WTC11 (cell line): ENCODE measurements at regions not wholly inside any gene's neighbourhood (a gene's known extent, or its start where the extent isn't known, plus 50 kb on each side); places are given as distances from the start of the nearest gene placed in this dataset.
A peak's percentile ranks its signal among the peaks of the same experiment; 100 is the strongest.

Experiments used
- ATAC-seq: fragments of 200-7000 bp; cut with Tn5 transposase; 2 replicates; pipeline ENCODE4 v1.10.0; 2021; ENCODE audit warnings: mild to moderate bottlenecking, moderate library complexity
- CTCF ChIA-PET: fragments of 300-600 bp; sonication (Branson Sonifier 250); formaldehyde crosslinking; loops from one replicate; lab custom pipeline; 2021; ENCODE audit warnings: antibody characterized with exemption; lab: Charles Lee
- POLR2A ChIA-PET: fragments of 350-600 bp; sonication (Branson Sonifier 250); formaldehyde crosslinking; loops from one replicate; lab custom pipeline; 2021; ENCODE audit warnings: antibody characterized with exemption; lab: Charles Lee
- DNase-seq: peaks from one replicate; pipeline ENCODE4 v3.0.0; 2021; ENCODE audit warnings: low spot score
- H3K27ac Mint-ChIP-seq: 2 replicates; pipeline ENCODE4 v1.8.0; 2021; ENCODE audit warnings: mixed read lengths
- H3K27me3 Mint-ChIP-seq: 2 replicates; pipeline ENCODE4 v1.8.0; 2021; ENCODE audit warnings: low read depth, mild to moderate bottlenecking, moderate library complexity, mixed read lengths
- H3K36me3 Mint-ChIP-seq: 2 replicates; pipeline ENCODE4 v1.8.0; 2021; ENCODE audit warnings: mixed read lengths
- H3K4me1 Mint-ChIP-seq: 2 replicates; pipeline ENCODE4 v1.8.0; 2022; ENCODE audit warnings: mixed read lengths
- H3K4me3 Mint-ChIP-seq: 2 replicates; pipeline ENCODE4 v1.8.0; 2021; ENCODE audit warnings: mild to moderate bottlenecking, moderate library complexity, mixed read lengths
- H3K9me3 Mint-ChIP-seq: 2 replicates; pipeline ENCODE4 v1.8.0; 2021; ENCODE audit warnings: mixed read lengths
- E2F5 ChIP-seq: sonication (generic); formaldehyde crosslinking; IDR thresholded peaks from 2 replicates; pipeline ENCODE4 v1.8.1; 2022; ENCODE audit warnings: mild to moderate bottlenecking, moderate library complexity, missing genetic modification reagents
- FOXJ3 ChIP-seq: sonication (generic); formaldehyde crosslinking; IDR thresholded peaks from 2 replicates; pipeline ENCODE4 v1.9.0; 2021; ENCODE audit warnings: missing genetic modification reagents, mild to moderate bottlenecking, borderline replicate concordance
- NR3C1 ChIP-seq: sonication (generic); formaldehyde crosslinking; conservative IDR thresholded peaks from 2 replicates; pipeline ENCODE4 v1.8.1; 2023; ENCODE audit warnings: low read depth, mild to moderate bottlenecking, missing genetic modification reagents
- PREB ChIP-seq: sonication (generic); formaldehyde crosslinking; IDR thresholded peaks from 2 replicates; pipeline ENCODE4 v1.8.1; 2022; ENCODE audit warnings: mild to moderate bottlenecking, missing genetic modification reagents, moderate library complexity, borderline replicate concordance
- TEAD1 ChIP-seq: sonication (generic); formaldehyde crosslinking; IDR thresholded peaks from 2 replicates; pipeline ENCODE4 v1.8.0; 2022; ENCODE audit warnings: mild to moderate bottlenecking, missing genetic modification reagents
- USF1 ChIP-seq: sonication (generic); formaldehyde crosslinking; IDR thresholded peaks from 2 replicates; pipeline ENCODE4 v1.8.0; 2022; ENCODE audit warnings: mild to moderate bottlenecking, missing genetic modification reagents
- ZNF121 ChIP-seq: sonication (generic); formaldehyde crosslinking; IDR thresholded peaks from 2 replicates; pipeline ENCODE4 v1.8.0; 2023; ENCODE audit warnings: missing genetic modification reagents
- ZNF396 ChIP-seq: fragments of 250-450 bp; sonication (Bioruptor Pico); IDR thresholded peaks from 2 replicates; pipeline ENCODE4 v1.8.0; 2021; ENCODE audit warnings: mild to moderate bottlenecking, moderate library complexity, borderline replicate concordance
- ZNF423 ChIP-seq: fragments of 250-450 bp; sonication (Bioruptor Pico); IDR thresholded peaks from 2 replicates; pipeline ENCODE4 v2.1.2; 2022; ENCODE audit warnings: mild to moderate bottlenecking, moderate library complexity
- ZNF512 ChIP-seq: sonication (generic); formaldehyde crosslinking; IDR thresholded peaks from 2 replicates; pipeline ENCODE4 v1.8.1; 2022; ENCODE audit warnings: missing genetic modification reagents, borderline replicate concordance
- TF ChIP-seq, protein P1 (sequence below): sonication (generic); formaldehyde crosslinking; IDR thresholded peaks from 2 replicates; pipeline ENCODE4 v1.8.1; 2023; ENCODE audit warnings: mild to moderate bottlenecking, missing genetic modification reagents, moderate library complexity
- TF ChIP-seq, protein P2 (sequence below): sonication (generic); formaldehyde crosslinking; IDR thresholded peaks from 2 replicates; pipeline ENCODE4 v1.8.1; 2023; ENCODE audit warnings: mild to moderate bottlenecking, missing genetic modification reagents, moderate library complexity
- TF ChIP-seq, protein P3 (sequence below): sonication (generic); formaldehyde crosslinking; IDR thresholded peaks from 2 replicates; pipeline ENCODE4 v1.8.1; 2023; ENCODE audit warnings: mild to moderate bottlenecking, moderate library complexity, missing genetic modification reagents
- TF ChIP-seq, protein P4 (sequence below): fragments of 250-450 bp; sonication (Bioruptor Pico); IDR thresholded peaks from 2 replicates; pipeline ENCODE4 v1.9.0; 2021; ENCODE audit warnings: mild to moderate bottlenecking
- TF ChIP-seq, protein P5 (sequence below): fragments of 250-450 bp; sonication (Bioruptor Pico); IDR thresholded peaks from 2 replicates; pipeline ENCODE4 v1.9.0; 2021; ENCODE audit warnings: mild to moderate bottlenecking, borderline replicate concordance

- no peaks in the 10 kb centered on the region for H3K36me3 Mint-ChIP-seq
- TF ChIP-seq, protein P1, sequence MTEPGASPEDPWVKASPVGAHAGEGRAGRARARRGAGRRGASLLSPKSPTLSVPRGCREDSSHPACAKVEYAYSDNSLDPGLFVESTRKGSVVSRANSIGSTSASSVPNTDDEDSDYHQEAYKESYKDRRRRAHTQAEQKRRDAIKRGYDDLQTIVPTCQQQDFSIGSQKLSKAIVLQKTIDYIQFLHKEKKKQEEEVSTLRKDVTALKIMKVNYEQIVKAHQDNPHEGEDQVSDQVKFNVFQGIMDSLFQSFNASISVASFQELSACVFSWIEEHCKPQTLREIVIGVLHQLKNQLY (CRISPR knock-in tag), result no peak
- TF ChIP-seq TEAD1 (CRISPR knock-in tag) (no peak), PREB (CRISPR knock-in tag) (no peak), USF1 (CRISPR knock-in tag) (peak; percentile 47; the same call in 1 of the 2 replicates)
- TF ChIP-seq, protein P2, sequence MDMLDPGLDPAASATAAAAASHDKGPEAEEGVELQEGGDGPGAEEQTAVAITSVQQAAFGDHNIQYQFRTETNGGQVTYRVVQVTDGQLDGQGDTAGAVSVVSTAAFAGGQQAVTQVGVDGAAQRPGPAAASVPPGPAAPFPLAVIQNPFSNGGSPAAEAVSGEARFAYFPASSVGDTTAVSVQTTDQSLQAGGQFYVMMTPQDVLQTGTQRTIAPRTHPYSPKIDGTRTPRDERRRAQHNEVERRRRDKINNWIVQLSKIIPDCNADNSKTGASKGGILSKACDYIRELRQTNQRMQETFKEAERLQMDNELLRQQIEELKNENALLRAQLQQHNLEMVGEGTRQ (CRISPR knock-in tag), result peak; percentile 79
- TF ChIP-seq, all 79 proteins: peak for 2
- POLR2A ChIA-PET, result no interaction called here
- Mint-ChIP-seq H3K4me3 (no peak overlapping the region), H3K27ac (no peak overlapping the region; the same call in 1 of the 2 replicates), H3K4me1 (peaks cover 37% of the 10 kb centered on the region), H3K27me3 (no peaks in the 10 kb centered on the region; the same call in 1 of the 2 replicates), H3K9me3 (no peaks in the 10 kb centered on the region)
- no peak for DNase-seq
- peak; percentile 50 for ATAC-seq
- CTCF ChIA-PET, result interaction anchor here (0.5 to 1.5 kb wide), 5 partner anchors 20 to 124 kb away, joined by 3 to 13 read pairs (median 3); no protein-coding TSS in a partner anchor
These were observed 58.5 kb upstream of the TMEM18 start for GRCh38 chr2:735670-736218.

- peak overlapping the region; percentile 13; the same call in 1 of the 2 replicates for H3K27ac Mint-ChIP-seq
- CTCF ChIA-PET, result interaction anchor here (0.6 to 1.6 kb wide), 2 partner anchors 19 to 200 kb away, joined by 3 to 7 read pairs; no protein-coding TSS in a partner anchor
- no peak for TF ChIP-seq ZNF396 (CRISPR knock-in tag)
- no peak for TF ChIP-seq FOXJ3 (CRISPR knock-in tag)
- TF ChIP-seq ZNF121 (CRISPR knock-in tag), result no peak
- TF ChIP-seq, protein P3, sequence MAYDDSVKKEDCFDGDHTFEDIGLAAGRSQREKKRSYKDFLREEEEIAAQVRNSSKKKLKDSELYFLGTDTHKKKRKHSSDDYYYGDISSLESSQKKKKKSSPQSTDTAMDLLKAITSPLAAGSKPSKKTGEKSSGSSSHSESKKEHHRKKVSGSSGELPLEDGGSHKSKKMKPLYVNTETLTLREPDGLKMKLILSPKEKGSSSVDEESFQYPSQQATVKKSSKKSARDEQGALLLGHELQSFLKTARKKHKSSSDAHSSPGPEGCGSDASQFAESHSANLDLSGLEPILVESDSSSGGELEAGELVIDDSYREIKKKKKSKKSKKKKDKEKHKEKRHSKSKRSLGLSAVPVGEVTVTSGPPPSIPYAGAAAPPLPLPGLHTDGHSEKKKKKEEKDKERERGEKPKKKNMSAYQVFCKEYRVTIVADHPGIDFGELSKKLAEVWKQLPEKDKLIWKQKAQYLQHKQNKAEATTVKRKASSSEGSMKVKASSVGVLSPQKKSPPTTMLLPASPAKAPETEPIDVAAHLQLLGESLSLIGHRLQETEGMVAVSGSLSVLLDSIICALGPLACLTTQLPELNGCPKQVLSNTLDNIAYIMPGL, result no peak
- TF ChIP-seq ZNF512, result no peak
- no peak for TF ChIP-seq E2F5 (CRISPR knock-in tag)
- no peak for TF ChIP-seq NR3C1 (CRISPR knock-in tag)
- TF ChIP-seq, protein P4, sequence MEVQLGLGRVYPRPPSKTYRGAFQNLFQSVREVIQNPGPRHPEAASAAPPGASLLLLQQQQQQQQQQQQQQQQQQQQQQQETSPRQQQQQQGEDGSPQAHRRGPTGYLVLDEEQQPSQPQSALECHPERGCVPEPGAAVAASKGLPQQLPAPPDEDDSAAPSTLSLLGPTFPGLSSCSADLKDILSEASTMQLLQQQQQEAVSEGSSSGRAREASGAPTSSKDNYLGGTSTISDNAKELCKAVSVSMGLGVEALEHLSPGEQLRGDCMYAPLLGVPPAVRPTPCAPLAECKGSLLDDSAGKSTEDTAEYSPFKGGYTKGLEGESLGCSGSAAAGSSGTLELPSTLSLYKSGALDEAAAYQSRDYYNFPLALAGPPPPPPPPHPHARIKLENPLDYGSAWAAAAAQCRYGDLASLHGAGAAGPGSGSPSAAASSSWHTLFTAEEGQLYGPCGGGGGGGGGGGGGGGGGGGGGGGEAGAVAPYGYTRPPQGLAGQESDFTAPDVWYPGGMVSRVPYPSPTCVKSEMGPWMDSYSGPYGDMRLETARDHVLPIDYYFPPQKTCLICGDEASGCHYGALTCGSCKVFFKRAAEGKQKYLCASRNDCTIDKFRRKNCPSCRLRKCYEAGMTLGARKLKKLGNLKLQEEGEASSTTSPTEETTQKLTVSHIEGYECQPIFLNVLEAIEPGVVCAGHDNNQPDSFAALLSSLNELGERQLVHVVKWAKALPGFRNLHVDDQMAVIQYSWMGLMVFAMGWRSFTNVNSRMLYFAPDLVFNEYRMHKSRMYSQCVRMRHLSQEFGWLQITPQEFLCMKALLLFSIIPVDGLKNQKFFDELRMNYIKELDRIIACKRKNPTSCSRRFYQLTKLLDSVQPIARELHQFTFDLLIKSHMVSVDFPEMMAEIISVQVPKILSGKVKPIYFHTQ, result no peak
- TF ChIP-seq PREB (CRISPR knock-in tag), result no peak
- TF ChIP-seq, protein P5, sequence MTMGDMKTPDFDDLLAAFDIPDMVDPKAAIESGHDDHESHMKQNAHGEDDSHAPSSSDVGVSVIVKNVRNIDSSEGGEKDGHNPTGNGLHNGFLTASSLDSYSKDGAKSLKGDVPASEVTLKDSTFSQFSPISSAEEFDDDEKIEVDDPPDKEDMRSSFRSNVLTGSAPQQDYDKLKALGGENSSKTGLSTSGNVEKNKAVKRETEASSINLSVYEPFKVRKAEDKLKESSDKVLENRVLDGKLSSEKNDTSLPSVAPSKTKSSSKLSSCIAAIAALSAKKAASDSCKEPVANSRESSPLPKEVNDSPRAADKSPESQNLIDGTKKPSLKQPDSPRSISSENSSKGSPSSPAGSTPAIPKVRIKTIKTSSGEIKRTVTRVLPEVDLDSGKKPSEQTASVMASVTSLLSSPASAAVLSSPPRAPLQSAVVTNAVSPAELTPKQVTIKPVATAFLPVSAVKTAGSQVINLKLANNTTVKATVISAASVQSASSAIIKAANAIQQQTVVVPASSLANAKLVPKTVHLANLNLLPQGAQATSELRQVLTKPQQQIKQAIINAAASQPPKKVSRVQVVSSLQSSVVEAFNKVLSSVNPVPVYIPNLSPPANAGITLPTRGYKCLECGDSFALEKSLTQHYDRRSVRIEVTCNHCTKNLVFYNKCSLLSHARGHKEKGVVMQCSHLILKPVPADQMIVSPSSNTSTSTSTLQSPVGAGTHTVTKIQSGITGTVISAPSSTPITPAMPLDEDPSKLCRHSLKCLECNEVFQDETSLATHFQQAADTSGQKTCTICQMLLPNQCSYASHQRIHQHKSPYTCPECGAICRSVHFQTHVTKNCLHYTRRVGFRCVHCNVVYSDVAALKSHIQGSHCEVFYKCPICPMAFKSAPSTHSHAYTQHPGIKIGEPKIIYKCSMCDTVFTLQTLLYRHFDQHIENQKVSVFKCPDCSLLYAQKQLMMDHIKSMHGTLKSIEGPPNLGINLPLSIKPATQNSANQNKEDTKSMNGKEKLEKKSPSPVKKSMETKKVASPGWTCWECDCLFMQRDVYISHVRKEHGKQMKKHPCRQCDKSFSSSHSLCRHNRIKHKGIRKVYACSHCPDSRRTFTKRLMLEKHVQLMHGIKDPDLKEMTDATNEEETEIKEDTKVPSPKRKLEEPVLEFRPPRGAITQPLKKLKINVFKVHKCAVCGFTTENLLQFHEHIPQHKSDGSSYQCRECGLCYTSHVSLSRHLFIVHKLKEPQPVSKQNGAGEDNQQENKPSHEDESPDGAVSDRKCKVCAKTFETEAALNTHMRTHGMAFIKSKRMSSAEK (CRISPR knock-in tag), result no peak
- no peak for TF ChIP-seq ZNF423 (CRISPR knock-in tag)
These were observed 57.3 kb upstream of the TMEM18 start for GRCh38 chr2:734496-734895.

More at GRCh38 chr2:734496-734895, 57.3 kb upstream of the TMEM18 start:
- POLR2A ChIA-PET, result interaction anchor here (1.1 kb wide), 1 partner anchor 220 kb away, joined by 3 read pairs; no protein-coding TSS in a partner anchor
- Mint-ChIP-seq H3K27me3 (no peaks in the 10 kb centered on the region; the same call in 1 of the 2 replicates), H3K4me1 (peaks cover 44% of the 10 kb centered on the region), H3K4me3 (no peak overlapping the region), H3K36me3 (no peaks in the 10 kb centered on the region), H3K9me3 (no peaks in the 10 kb centered on the region)
- ATAC-seq (no peak), DNase-seq (no peak)
